CD4-positive, alpha-beta T cell treated with Interleukin-6 for 4 hours (primary cell): ENCODE measurements at regions not wholly inside any gene's neighbourhood (a gene's known extent, or its start where the extent isn't known, plus 50 kb on each side); places are given as distances from the start of the nearest gene placed in this dataset.
"Not testable (repeated sequence)": the region's sequence is repeated elsewhere in the genome, so short reads cannot be mapped to it uniquely, and the experiment has no call there.

Experiments used
- DNase-seq: peaks from one replicate; pipeline ENCODE4 v3.0.0-alpha.2; 2020; ENCODE audit warnings: mixed read lengths

GRCh38 chr6:85191656-85192055 lies 258.2 kb upstream of the NT5E start:
- DNase-seq = no peak

GRCh38 chr6:85186546-85187175 lies 263.2 kb upstream of the NT5E start:
- DNase-seq = no peak

GRCh38 chr6:85185977-85186376 lies 263.9 kb upstream of the NT5E start:
- no peak for DNase-seq

- no peak for DNase-seq
These were observed 266.0 kb upstream of the NT5E start for GRCh38 chr6:85183841-85184240.

GRCh38 chr6:85172705-85173104 lies 277.2 kb upstream of the NT5E start:
- no peak for DNase-seq

GRCh38 chr6:85172161-85172560 lies 277.7 kb upstream of the NT5E start:
- no peak for DNase-seq

- no peak for DNase-seq
These were observed 280.7 kb upstream of the NT5E start for GRCh38 chr6:85169189-85169588.

- no peak for DNase-seq
These were observed 281.7 kb upstream of the NT5E start for GRCh38 chr6:85168146-85168545.

- DNase-seq = no peak
These were observed 283.7 kb upstream of the NT5E start for GRCh38 chr6:85166114-85166741.

GRCh38 chr6:85163156-85164080 lies 286.5 kb upstream of the NT5E start:
- no peak for DNase-seq

GRCh38 chr6:85157311-85157710 lies 292.6 kb upstream of the NT5E start:
- no peak for DNase-seq

- DNase-seq = no peak
These were observed 306.2 kb upstream of the NT5E start for GRCh38 chr6:85143676-85144075.

GRCh38 chr6:85137865-85138264 lies 312.0 kb upstream of the NT5E start:
- no peak for DNase-seq

- DNase-seq = no peak
These were observed 313.6 kb upstream of the NT5E start for GRCh38 chr6:85136310-85136709.

- no peak for DNase-seq
These were observed 314.3 kb upstream of the NT5E start for GRCh38 chr6:85135376-85136094.

- DNase-seq = no peak
These were observed 315.7 kb upstream of the NT5E start for GRCh38 chr6:85134172-85134571.

- DNase-seq = no peak
These were observed 317.8 kb upstream of the NT5E start for GRCh38 chr6:85132091-85132490.

- DNase-seq = no peak
These were observed 319.1 kb upstream of the NT5E start for GRCh38 chr6:85130743-85131142.

GRCh38 chr6:85129881-85130280 lies 320.0 kb upstream of the NT5E start:
- no peak for DNase-seq

GRCh38 chr6:85128781-85129180 lies 321.1 kb upstream of the NT5E start:
- no peak for DNase-seq

- not testable (repeated sequence) for DNase-seq
These were observed 321.6 kb upstream of the NT5E start for GRCh38 chr6:85128256-85128655.

GRCh38 chr6:85127696-85128243 lies 322.1 kb upstream of the NT5E start:
- no peak for DNase-seq

GRCh38 chr6:85127168-85127498 lies 322.8 kb upstream of the NT5E start:
- DNase-seq = no peak
